Mucosa of descending colon (tissue), 3 donors: ENCODE measurements at regions not wholly inside any gene's neighbourhood (a gene's known extent, or its start where the extent isn't known, plus 50 kb on each side); places are given as distances from the start of the nearest gene placed in this dataset.
A peak's percentile ranks its signal among the peaks of the same experiment; 100 is the strongest.

ENCODE experiments used
- ATAC-seq: fragments of 200-7000 bp; cut with Tn5 transposase; one replicate; pipeline ENCODE4 v1.9.1; 2020; ENCODE audit warnings: mild to moderate bottlenecking, moderate library complexity
- DNase-seq, 3 donors: peaks; one replicate each; pipeline ENCODE4 v3.0.0-alpha.2; 2020
- H3K36me3 ChIP-seq: fragments of 200-600 bp; one replicate; pipeline ENCODE4 v1.8.0; 2021; ENCODE audit warnings: low read depth, mild to moderate bottlenecking
- H3K4me1 ChIP-seq: fragments of 200-600 bp; one replicate; pipeline ENCODE4 v1.8.0; 2021; ENCODE audit warnings: low read depth, mild to moderate bottlenecking
- H3K4me3 ChIP-seq: fragments of 200-600 bp; one replicate; pipeline ENCODE4 v1.8.0; 2021; ENCODE audit warnings: mild to moderate bottlenecking
- H3K9me3 ChIP-seq: fragments of 200-600 bp; one replicate; pipeline ENCODE4 v1.8.0; 2021; ENCODE audit warnings: mild to moderate bottlenecking
- intact Hi-C, 2 donors: fragments of 100-400 bp; cut with DNase I in 1 of 2; cut with micrococcal nuclease in 1 of 2; formaldehyde crosslinking; loops; one replicate each; pipeline versions ENCODE4 v1.11.0 to v1.11.1; 2022; cut with DNase I, micrococcal nuclease
- TF ChIP-seq, protein P1 (sequence below): fragments of 200-600 bp; IDR thresholded peaks from one replicate; pipeline ENCODE4 v1.8.0; 2022; ENCODE audit warnings: antibody characterized with exemption, mild to moderate bottlenecking
- donor health status: DM: no; HTN: no; CAD: no; lungs with moderate emphysema.
- donor health status: DM: no; HTN: no; CAD: no.
- donor health status: DM: no; HTN: yes; CAD: no.

- TF ChIP-seq, protein P1, sequence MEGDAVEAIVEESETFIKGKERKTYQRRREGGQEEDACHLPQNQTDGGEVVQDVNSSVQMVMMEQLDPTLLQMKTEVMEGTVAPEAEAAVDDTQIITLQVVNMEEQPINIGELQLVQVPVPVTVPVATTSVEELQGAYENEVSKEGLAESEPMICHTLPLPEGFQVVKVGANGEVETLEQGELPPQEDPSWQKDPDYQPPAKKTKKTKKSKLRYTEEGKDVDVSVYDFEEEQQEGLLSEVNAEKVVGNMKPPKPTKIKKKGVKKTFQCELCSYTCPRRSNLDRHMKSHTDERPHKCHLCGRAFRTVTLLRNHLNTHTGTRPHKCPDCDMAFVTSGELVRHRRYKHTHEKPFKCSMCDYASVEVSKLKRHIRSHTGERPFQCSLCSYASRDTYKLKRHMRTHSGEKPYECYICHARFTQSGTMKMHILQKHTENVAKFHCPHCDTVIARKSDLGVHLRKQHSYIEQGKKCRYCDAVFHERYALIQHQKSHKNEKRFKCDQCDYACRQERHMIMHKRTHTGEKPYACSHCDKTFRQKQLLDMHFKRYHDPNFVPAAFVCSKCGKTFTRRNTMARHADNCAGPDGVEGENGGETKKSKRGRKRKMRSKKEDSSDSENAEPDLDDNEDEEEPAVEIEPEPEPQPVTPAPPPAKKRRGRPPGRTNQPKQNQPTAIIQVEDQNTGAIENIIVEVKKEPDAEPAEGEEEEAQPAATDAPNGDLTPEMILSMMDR: no peak
- H3K9me3 ChIP-seq: no peaks in the 10 kb centered on the region
Observed at GRCh38 chr18:67308819-67309218, 207.7 kb downstream of the DSEL start.

GRCh38 chr18:67305466-67305865 is 211.1 kb downstream of the DSEL start:
- Histone ChIP-seq H3K4me1 (no peaks in the 10 kb centered on the region), H3K36me3 (no peaks in the 10 kb centered on the region), H3K4me3 (no peak overlapping the region), H3K9me3 (peaks cover 4% of the 10 kb centered on the region)
- ATAC-seq (no peak), DNase-seq (no peak)
- intact Hi-C loops: no loop called here
- TF ChIP-seq, protein P1: no peak

More at GRCh38 chr18:67308819-67309218, 207.7 kb downstream of the DSEL start:
- no peak overlapping the region for H3K4me3 ChIP-seq
- ATAC-seq (no peak), DNase-seq (no peak)
- H3K4me1 ChIP-seq: no peaks in the 10 kb centered on the region
- intact Hi-C loops: no loop called here
- H3K36me3 ChIP-seq: no peaks in the 10 kb centered on the region

GRCh38 chr18:67302043-67302442 is 214.5 kb downstream of the DSEL start:
- TF ChIP-seq, protein P1: no peak
- Histone ChIP-seq H3K9me3 (peaks cover 13% of the 10 kb centered on the region), H3K36me3 (no peaks in the 10 kb centered on the region), H3K4me3 (no peak overlapping the region), H3K4me1 (no peaks in the 10 kb centered on the region)
- intact Hi-C loops: no loop called here
- no peak for ATAC-seq
- no peak for DNase-seq

- Histone ChIP-seq H3K4me1 (no peaks in the 10 kb centered on the region), H3K4me3 (no peak overlapping the region), H3K36me3 (no peaks in the 10 kb centered on the region), H3K9me3 (peaks cover 13% of the 10 kb centered on the region)
- ATAC-seq: no peak
- intact Hi-C loops: no loop called here
- TF ChIP-seq, protein P1: no peak
- DNase-seq: no peak
Observed at GRCh38 chr18:67301592-67301991, 214.9 kb downstream of the DSEL start.

DNA sequence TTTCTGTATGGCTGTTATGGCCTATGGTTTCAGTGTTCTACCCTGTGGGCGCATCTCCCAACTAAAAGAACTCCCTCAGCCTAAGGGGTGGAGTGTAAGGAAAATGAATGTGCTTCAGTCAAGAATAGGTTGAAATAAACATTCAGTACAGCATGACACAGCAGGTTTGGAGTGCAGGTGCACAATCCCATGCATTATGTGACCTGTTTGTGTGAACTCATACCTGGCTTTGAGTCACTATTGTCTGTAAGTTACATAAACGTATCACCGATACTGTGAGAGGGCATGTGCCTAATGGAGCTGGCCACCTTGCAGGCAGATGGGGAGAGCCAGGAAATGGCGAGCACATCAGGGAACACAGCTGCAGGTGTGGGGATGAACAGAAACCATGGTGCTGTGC is 216.0 kb downstream of the DSEL start:
- TF ChIP-seq, protein P1: no peak
- ATAC-seq (no peak), DNase-seq (peak in 1 of 3 donors; percentile 9)
- H3K9me3 ChIP-seq: peaks cover 13% of the 10 kb centered on the region
- intact Hi-C loops: no loop called here
- no peaks in the 10 kb centered on the region for H3K4me1 ChIP-seq
- H3K36me3 ChIP-seq: no peaks in the 10 kb centered on the region
- no peak overlapping the region for H3K4me3 ChIP-seq

GRCh38 chr18:67292814-67293213 is 223.7 kb downstream of the DSEL start:
- TF ChIP-seq, protein P1: no peak
- ATAC-seq: no peak
- intact Hi-C loops: no loop called here
- no peaks in the 10 kb centered on the region for H3K36me3 ChIP-seq
- H3K9me3 ChIP-seq: no peaks in the 10 kb centered on the region
- DNase-seq: no peak
- H3K4me3 ChIP-seq: no peak overlapping the region
- no peaks in the 10 kb centered on the region for H3K4me1 ChIP-seq
